GM12892 (cell line): ENCODE measurements at regions not wholly inside any gene's neighbourhood (a gene's known extent, or its start where the extent isn't known, plus 50 kb on each side); places are given as distances from the start of the nearest gene placed in this dataset.
A peak's percentile ranks its signal among the peaks of the same experiment; 100 is the strongest.

Source experiments
- DNase-seq: peaks from one replicate; pipeline ENCODE4 v3.0.0; 2011; ENCODE audit not compliant: insufficient read length
- FAIRE-seq: peaks from 2 replicates; lab custom pipeline; 2011; peaks lifted over from hg19 to GRCh38; lab: Jason Lieb, UNC
- POLR2A ChIP-seq: IDR thresholded peaks from 2 replicates; pipeline ENCODE4 v1.6.1; 2011; ENCODE audit warnings: low read depth, low read length, control low read depth
- POLR2AphosphoS5 ChIP-seq: IDR thresholded peaks from 2 replicates; pipeline ENCODE4 v1.6.1; 2011; ENCODE audit warnings: low read depth, low read length, control low read depth
- TAF1 ChIP-seq: IDR thresholded peaks from 2 replicates; pipeline ENCODE4 v1.6.1; 2011; ENCODE audit warnings: low read depth, mild to moderate bottlenecking, control low read depth, low read length, borderline replicate concordance

DNA sequence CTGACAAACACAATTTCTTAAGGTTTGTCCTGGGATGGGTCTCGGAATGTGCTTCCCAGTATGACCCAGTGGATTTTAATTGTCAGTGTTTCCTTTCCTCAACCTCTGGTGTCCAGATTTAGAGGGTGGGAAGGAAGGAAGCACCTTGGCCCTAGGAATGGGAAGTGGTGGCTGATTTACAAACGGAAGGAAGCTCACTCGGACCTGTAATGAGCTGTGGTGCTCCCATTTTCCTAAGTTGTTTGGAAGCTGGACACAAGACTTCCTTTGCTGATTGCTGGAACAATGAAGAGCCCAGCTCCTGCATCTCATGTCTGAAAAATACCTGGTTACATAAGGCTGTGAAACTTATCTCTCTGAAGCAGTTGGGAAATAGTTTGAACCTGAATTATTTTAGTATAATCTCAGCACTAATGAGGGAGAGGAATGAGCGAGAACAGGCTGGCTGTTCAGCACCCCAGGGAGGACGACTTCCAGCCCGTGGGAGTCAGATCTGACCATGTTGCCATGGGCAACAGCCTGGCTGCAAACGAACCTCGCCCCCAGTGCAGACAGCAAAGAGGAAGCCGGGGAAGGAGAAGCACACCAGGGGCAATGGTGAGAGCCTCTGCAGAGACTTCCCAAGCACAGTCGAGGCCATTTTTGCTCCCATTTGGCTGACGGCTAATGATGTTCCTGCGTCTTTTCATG lies 74.4 kb upstream of the ASB18 start:
- FAIRE-seq = no peak
- TF ChIP-seq POLR2AphosphoS5 (no peak), TAF1 (no peak), POLR2A (no peak)
- no peak for DNase-seq

DNA sequence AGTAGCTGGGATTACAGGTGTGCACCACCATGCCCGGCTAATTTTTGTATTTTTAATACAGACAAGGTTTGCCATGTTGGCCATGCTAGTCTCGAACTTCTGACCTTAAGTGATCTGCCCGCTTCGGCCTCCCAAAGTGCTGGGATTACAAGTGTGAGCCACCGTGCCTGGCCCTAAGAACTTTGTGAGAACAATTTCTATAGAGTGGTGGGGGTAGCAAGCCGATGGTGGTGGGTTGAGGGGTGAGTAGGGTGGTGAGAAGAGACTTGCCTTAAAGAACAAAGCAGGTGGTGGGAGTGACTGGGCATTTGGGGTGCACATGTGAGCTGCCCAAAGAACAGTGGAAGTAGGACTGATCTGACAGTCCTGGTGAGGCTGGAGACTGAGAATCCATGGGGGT lies 76.0 kb upstream of the ASB18 start:
- FAIRE-seq (no peak), DNase-seq (no peak)

GRCh38 chr2:236341067-236341466 lies 76.9 kb upstream of the ASB18 start:
- DNase-seq = no peak
- TF ChIP-seq TAF1 = no peak
- no peak for TF ChIP-seq POLR2A
- no peak for TF ChIP-seq POLR2AphosphoS5
- no peak for FAIRE-seq

More for the DNA sequence above, 76.0 kb upstream of the ASB18 start:
- TF ChIP-seq POLR2A (no peak), POLR2AphosphoS5 (no peak), TAF1 (no peak)

DNA sequence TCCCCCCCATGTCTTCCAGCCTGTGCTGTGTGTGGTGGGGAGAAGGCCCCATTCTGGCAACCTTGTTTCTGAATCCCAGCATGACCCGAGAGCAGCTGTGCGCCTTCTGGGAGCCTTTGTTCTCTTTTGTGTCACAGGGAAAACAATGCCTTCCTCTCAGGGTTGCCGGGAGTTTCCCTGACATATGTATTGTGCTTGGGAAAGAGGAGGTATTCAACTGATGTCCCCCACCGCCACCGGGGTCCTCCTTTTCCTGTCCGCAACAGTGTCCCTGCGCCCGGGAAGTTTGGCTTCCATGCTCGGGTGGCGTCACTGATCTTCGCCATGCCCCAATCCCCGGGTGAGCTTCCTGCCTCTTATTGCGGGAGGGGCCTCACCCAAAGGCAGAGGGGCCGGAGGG lies 77.5 kb upstream of the ASB18 start:
- FAIRE-seq (no peak), DNase-seq (no peak)
- TF ChIP-seq POLR2A (no peak), POLR2AphosphoS5 (no peak), TAF1 (no peak)

DNA sequence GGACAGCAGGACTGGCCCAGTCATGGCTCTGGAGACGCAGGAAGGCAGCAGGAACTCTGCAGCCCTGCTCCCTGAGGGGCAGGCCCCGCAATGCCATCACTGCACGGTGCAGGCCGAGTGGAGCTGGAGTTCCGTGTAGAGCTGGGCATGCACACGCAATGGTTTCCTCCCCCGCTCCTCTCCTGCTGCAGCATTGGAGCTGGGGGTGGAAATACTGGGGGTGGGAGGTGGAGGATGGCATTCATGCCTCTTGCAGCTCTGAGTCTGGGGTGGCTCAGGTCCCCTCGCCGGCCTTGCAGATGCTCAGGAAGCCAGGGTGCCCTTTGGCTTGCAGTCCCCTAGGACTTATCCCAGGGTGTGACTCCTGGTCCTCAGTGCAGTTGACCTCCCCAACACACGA lies 78.3 kb upstream of the ASB18 start:
- DNase-seq = no peak
- FAIRE-seq = no peak
- no peak for TF ChIP-seq POLR2AphosphoS5
- TF ChIP-seq TAF1 = no peak
- TF ChIP-seq POLR2A = no peak

- DNase-seq = no peak
- FAIRE-seq = no peak
These were observed 78.7 kb upstream of the ASB18 start for GRCh38 chr2:236342951-236343350.

DNA sequence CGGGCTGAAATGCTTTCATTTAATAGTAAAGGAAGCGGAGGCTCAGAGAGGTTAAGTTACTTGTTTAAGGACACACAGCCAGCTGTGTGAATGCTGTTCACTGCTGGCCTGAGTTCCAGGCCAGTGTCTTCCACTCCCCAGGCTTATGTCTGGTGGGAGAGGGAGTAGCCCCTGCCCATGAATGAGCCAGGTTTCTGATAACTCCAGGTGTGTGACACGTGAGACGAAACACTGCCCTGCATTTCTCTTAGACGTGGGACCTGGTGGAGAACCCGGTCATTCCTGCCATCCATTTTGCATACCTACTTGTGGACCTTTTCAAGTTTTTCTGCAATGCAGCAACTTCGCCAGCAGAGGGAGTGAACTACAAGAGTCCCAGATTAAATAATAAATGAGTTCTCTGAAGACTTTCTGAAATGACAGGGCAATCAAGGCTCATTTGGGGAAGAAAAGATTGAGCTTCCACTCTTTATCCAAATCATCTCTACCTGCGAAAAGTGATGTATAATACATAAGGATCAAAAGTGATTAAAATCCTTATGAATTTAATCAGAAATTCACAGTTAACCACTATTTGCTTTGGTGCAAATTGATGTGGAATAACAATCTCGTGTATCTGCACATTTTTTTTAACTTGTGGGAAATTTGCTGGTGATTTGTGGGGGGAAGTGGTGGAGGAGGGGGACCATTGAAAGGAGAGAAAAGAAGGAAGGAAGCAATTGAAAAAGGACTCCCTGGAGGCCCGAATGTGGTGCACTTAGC lies 79.4 kb upstream of the ASB18 start:
- peak; percentile 67 for FAIRE-seq

More at GRCh38 chr2:236342951-236343350, 78.7 kb upstream of the ASB18 start:
- TF ChIP-seq POLR2A = no peak
- TF ChIP-seq POLR2AphosphoS5 = no peak
- TF ChIP-seq TAF1 = no peak

DNA sequence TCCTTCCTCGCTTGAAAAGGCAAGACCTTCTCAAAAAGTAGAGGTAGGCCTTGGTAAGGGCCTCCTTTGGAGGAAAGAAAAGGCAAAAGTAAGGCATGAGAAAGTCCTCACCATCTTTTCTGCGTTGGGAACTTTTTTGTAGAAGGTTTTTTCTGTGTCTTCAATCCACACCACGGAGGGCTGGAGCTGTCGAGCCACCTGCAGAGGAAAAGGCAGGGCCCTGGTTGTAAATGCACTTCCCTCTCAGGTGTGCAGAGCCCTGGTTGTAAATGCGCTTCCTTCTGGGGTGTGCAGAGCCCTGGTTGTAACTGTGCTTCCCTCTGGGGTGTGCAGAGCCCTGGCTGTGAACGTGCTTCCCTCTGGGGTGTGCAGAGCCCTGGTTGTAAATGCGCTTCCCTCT lies 80.2 kb upstream of the ASB18 start:
- TF ChIP-seq POLR2AphosphoS5 (no peak), TAF1 (no peak), POLR2A (no peak)
- FAIRE-seq = no peak
- DNase-seq = no peak

More for the DNA sequence above, 79.4 kb upstream of the ASB18 start:
- TF ChIP-seq POLR2AphosphoS5 (no peak), TAF1 (no peak), POLR2A (no peak)
- peak; percentile 43 for DNase-seq

- DNase-seq (no peak), FAIRE-seq (no peak)
These were observed 81.0 kb upstream of the ASB18 start for GRCh38 chr2:236345081-236345714.

DNA sequence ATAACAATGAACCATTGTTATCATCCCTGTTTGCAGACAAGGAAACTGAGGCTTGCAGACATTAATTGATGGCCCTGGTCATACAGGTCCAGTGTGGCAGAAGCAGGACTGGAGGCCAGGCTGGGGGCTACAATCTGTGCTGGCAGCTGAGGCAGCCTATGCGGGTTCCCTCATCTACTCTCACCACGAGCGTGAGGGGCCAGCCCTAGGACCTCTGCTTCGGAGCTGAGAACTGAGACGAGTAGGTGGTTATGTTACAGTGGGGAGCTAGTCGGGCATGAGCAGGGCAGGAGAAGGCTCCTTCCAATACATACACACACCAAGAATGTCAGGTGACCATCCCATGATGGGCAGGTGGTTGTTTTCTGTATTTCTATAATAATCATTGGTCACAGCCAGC lies 82.2 kb upstream of the ASB18 start:
- TF ChIP-seq POLR2A = no peak
- no peak for TF ChIP-seq POLR2AphosphoS5
- no peak for TF ChIP-seq TAF1
- no peak for FAIRE-seq
- DNase-seq = no peak

More at GRCh38 chr2:236345081-236345714, 81.0 kb upstream of the ASB18 start:
- TF ChIP-seq POLR2A (no peak), TAF1 (no peak), POLR2AphosphoS5 (no peak)

GRCh38 chr2:236348279-236348678 lies 84.1 kb upstream of the ASB18 start:
- FAIRE-seq (no peak), DNase-seq (no peak)
- TF ChIP-seq POLR2A = no peak
- TF ChIP-seq TAF1 = no peak
- no peak for TF ChIP-seq POLR2AphosphoS5

DNA sequence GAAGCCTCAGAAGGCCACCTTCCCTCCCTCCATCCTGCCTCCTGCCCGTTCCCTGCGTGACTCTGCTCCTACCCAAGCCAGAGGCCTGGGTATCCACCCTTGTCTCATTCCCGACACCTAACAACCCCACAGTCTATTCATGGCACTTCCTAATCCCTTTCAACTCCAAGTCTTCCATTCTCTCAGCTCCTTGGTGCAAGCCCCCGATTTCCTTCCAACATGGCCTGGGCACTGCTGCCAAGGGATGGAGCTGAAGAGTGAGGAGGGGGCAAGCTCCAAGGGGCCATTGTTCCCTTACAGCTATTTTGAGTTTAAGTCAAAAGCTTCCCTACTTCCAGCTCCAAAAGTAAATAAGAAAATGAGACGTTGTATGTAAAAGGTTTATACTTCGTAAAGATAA lies 84.8 kb upstream of the ASB18 start:
- DNase-seq (no peak), FAIRE-seq (no peak)
- no peak for TF ChIP-seq TAF1
- TF ChIP-seq POLR2AphosphoS5 = no peak
- TF ChIP-seq POLR2A = no peak
